HepG2 (cell line): ENCODE measurements at regions not wholly inside any gene's neighbourhood (a gene's known extent, or its start where the extent isn't known, plus 50 kb on each side); places are given as distances from the start of the nearest gene placed in this dataset.

Experiments
- ATAC-seq: fragments of 200-7000 bp; cut with Tn5 transposase; 3 replicates; pipeline ENCODE4 v1.9.1; 2020; ENCODE audit warnings: mild to moderate bottlenecking, moderate library complexity
- BruUV-seq: library from RNA; stranded (reverse); fragments of 400-500 nt; replicated peaks from 2 replicates; lab custom pipeline; 2021; lab: Mats Ljungman, UMichigan
- CTCF ChIA-PET: fragments of 300-600 bp; formaldehyde crosslinking; extraction: SDS; loops from one replicate; lab custom pipeline; 2021; ENCODE audit warnings: low total read pairs, inconsistent platforms, low intra/inter-chr PET ratio; lab: Yijun Ruan, JAX
- POLR2A ChIA-PET: fragments of 350-600 bp; sonication (Branson Sonifier 250); formaldehyde crosslinking; loops from one replicate; lab custom pipeline; 2020; ENCODE audit warnings: antibody characterized with exemption, inconsistent platforms; lab: Yijun Ruan, JAX
- DNase-seq: peaks from one replicate; pipeline ENCODE4 v3.0.0-alpha.2; 2015; ENCODE audit warnings: low spot score
- FAIRE-seq: peaks from 3 replicates; lab custom pipeline; 2011; peaks lifted over from hg19 to GRCh38; lab: Jason Lieb, UNC
- H2AFZ ChIP-seq: one replicate; pipeline ENCODE4 v1.6.1; 2011; ENCODE audit warnings: low read length, inconsistent platforms
- H3K27ac ChIP-seq: fragments of 300-600 bp; 3 replicates; pipeline ENCODE4 v1.8.0; 2011; ENCODE audit warnings: mixed run types, mild to moderate bottlenecking, mixed read lengths, low read length, inconsistent platforms; ENCODE audit not compliant: insufficient read depth; ENCODE audit errors: extremely low read length
- H3K27me3 ChIP-seq, 2 experiments: fragments of 200-600 bp in 1 of 2; 2 replicates in 1 of 2; 3 replicates in 1 of 2; pipeline versions ENCODE4 v1.6.0 to v1.8.0; 2011; ENCODE audit warnings: low read length in 2 of 2, mild to moderate bottlenecking in 2 of 2, moderate library complexity in 2 of 2, inconsistent platforms in 1 of 2; ENCODE audit not compliant: insufficient read depth in 2 of 2, control insufficient read depth in 1 of 2
- H3K36me3 ChIP-seq, 2 experiments: fragments of 200-600 bp in 1 of 2; replicated peaks in 1 of 2; 2 replicates in 1 of 2; 3 replicates in 1 of 2; pipeline versions ENCODE4 v1.5.1 to v1.8.0; 2011; ENCODE audit warnings: low read length in 2 of 2, inconsistent platforms in 1 of 2; ENCODE audit not compliant: insufficient read depth in 2 of 2, control insufficient read depth in 1 of 2
- H3K4me1 ChIP-seq: 2 replicates; pipeline ENCODE4 v1.5.1; 2012; ENCODE audit warnings: low read length, inconsistent platforms; ENCODE audit not compliant: insufficient read depth
- H3K4me2 ChIP-seq: 2 replicates; pipeline ENCODE4 v1.6.0; 2011; ENCODE audit warnings: low read depth, low read length, inconsistent platforms
- H3K4me3 ChIP-seq, 3 experiments: fragments of 200-600 bp in 1 of 3; sonication (generic), shearing (Covaris generic) in 1 of 3; replicated peaks in 1 of 3; 2 replicates each; pipeline ENCODE4 v1.5.1; 2011 to 2016; ENCODE audit warnings: low read length in 3 of 3, inconsistent platforms in 2 of 3, low read depth in 2 of 3, mild to moderate bottlenecking in 2 of 3, control low read depth in 1 of 3, mixed read lengths in 1 of 3; ENCODE audit not compliant: insufficient read depth in 1 of 3
- H3K79me2 ChIP-seq: one replicate; pipeline ENCODE4 v1.6.1; 2011; ENCODE audit warnings: low read length, inconsistent platforms; ENCODE audit not compliant: insufficient read depth
- H3K9ac ChIP-seq: 2 replicates; pipeline ENCODE4 v1.6.0; 2011; ENCODE audit warnings: mild to moderate bottlenecking, low read depth, low read length, inconsistent platforms; ENCODE audit not compliant: insufficient read depth
- H3K9me3 ChIP-seq: 2 replicates; pipeline ENCODE4 v1.5.1; 2012; ENCODE audit warnings: mild to moderate bottlenecking, low read length
- H4K20me1 ChIP-seq: 2 replicates; pipeline ENCODE4 v1.6.0; 2011; ENCODE audit warnings: inconsistent platforms, mild to moderate bottlenecking, low read length, moderate library complexity; ENCODE audit not compliant: insufficient read depth
- AKAP8 ChIP-seq: sonication (generic); formaldehyde crosslinking; IDR thresholded peaks from 2 replicates; pipeline ENCODE4 v1.5.1; 2020; ENCODE audit warnings: mild to moderate bottlenecking, missing genetic modification reagents
- AKNA ChIP-seq: sonication (generic); formaldehyde crosslinking; IDR thresholded peaks from 2 replicates; pipeline ENCODE4 v1.4.0; 2020; ENCODE audit warnings: missing genetic modification reagents, borderline replicate concordance
- CBFB ChIP-seq: sonication (generic); formaldehyde crosslinking; IDR thresholded peaks from 2 replicates; pipeline ENCODE4 v1.4.0; 2020; ENCODE audit warnings: missing genetic modification reagents
- KLF12 ChIP-seq: sonication (generic); formaldehyde crosslinking; IDR thresholded peaks from 2 replicates; pipeline ENCODE4 v1.4.0; 2020; ENCODE audit warnings: missing genetic modification reagents, borderline replicate concordance
- NR1H2 ChIP-seq: sonication (generic); formaldehyde crosslinking; IDR thresholded peaks from 2 replicates; pipeline ENCODE4 v1.8.1; 2022; ENCODE audit warnings: low read depth, missing genetic modification reagents, borderline replicate concordance
- RBFOX2 ChIP-seq: fragments of 200-400 bp; formaldehyde crosslinking; IDR thresholded peaks from 2 replicates; pipeline ENCODE4 v1.6.1; 2017; ENCODE audit warnings: low read depth, mild to moderate bottlenecking, low read length
- ZNF550 ChIP-seq: sonication (generic); formaldehyde crosslinking; IDR thresholded peaks from 2 replicates; pipeline ENCODE4 v1.4.0; 2020; ENCODE audit warnings: mild to moderate bottlenecking, missing genetic modification reagents, borderline replicate concordance
- ZNF615 ChIP-seq: sonication (generic); formaldehyde crosslinking; IDR thresholded peaks from 2 replicates; pipeline ENCODE4 v1.5.0; 2020; ENCODE audit warnings: mild to moderate bottlenecking, missing genetic modification reagents, borderline replicate concordance
- ZSCAN31 ChIP-seq: sonication (generic); formaldehyde crosslinking; IDR thresholded peaks from 2 replicates; pipeline ENCODE4 v1.5.0; 2020; ENCODE audit warnings: low read depth, mild to moderate bottlenecking, missing genetic modification reagents
- ZZZ3 ChIP-seq: sonication (generic); formaldehyde crosslinking; IDR thresholded peaks from 2 replicates; pipeline ENCODE4 v1.4.0; 2020; ENCODE audit warnings: missing genetic modification reagents, mild to moderate bottlenecking, borderline replicate concordance
- WGBS: methylation state at CpG from one replicate; pipeline ENCODE4 v1.1.6; 2017; ENCODE audit warnings: low lambda C conversion rate; 5-methylcytosine and 5-hydroxymethylcytosine counted together
- in situ Hi-C: cut with HindIII; loops from 2 replicates; pipeline ENCODE4 v1.10.0; 2017; ENCODE audit warnings: low pct_unique_long_range_greater_than_20kb; ENCODE audit not compliant: extremely low pct_ligation_motif_present
- intact Hi-C: fragments of 100-400 bp; cut with micrococcal nuclease; formaldehyde crosslinking; loops from one replicate; pipeline ENCODE4 v1.10.0; 2022; ENCODE audit not compliant: unreplicated experiment
- TF ChIP-seq, protein P1 (sequence below): IDR thresholded peaks from 2 replicates; pipeline ENCODE4 v1.6.1; 2016
- TF ChIP-seq, protein P2 (sequence below): sonication (generic); formaldehyde crosslinking; IDR thresholded peaks from 2 replicates; pipeline ENCODE4 v1.4.0; 2020; ENCODE audit warnings: missing genetic modification reagents, borderline replicate concordance
- TF ChIP-seq, protein P3 (sequence below): sonication (generic); formaldehyde crosslinking; IDR thresholded peaks from 2 replicates; pipeline ENCODE4 v1.4.0; 2020; ENCODE audit warnings: missing genetic modification reagents

DNA sequence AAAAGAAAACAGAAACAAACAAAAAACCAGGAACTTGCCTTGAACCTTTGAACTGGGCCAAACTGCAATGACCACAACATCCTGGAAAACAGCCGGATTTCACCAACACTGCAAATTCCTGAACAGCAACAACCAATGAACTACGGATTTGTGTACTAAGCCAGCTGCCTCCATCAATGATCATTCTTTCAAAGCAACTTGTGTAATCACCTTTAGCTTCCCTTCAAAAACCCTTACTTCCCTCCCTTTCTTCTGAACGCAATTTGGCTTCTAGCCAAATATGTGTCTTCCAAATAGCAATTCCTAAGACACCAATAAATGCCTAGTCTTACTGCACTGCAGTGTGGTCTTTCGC lies 98.5 kb upstream of the FAM47C start (continued):
- TF ChIP-seq RBFOX2, result no peak
- no peak for TF ChIP-seq AKNA (CRISPR knock-in tag)
- no peak for TF ChIP-seq KLF12 (CRISPR knock-in tag)
- TF ChIP-seq, protein P1, sequence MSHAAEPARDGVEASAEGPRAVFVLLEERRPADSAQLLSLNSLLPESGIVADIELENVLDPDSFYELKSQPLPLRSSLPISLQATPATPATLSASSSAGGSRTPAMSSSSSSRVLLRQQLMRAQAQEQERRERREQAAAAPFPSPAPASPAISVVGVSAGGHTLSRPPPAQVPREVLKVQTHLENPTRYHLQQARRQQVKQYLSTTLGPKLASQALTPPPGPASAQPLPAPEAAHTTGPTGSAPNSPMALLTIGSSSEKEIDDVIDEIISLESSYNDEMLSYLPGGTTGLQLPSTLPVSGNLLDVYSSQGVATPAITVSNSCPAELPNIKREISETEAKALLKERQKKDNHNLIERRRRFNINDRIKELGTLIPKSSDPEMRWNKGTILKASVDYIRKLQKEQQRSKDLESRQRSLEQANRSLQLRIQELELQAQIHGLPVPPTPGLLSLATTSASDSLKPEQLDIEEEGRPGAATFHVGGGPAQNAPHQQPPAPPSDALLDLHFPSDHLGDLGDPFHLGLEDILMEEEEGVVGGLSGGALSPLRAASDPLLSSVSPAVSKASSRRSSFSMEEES, result no peak

DNA sequence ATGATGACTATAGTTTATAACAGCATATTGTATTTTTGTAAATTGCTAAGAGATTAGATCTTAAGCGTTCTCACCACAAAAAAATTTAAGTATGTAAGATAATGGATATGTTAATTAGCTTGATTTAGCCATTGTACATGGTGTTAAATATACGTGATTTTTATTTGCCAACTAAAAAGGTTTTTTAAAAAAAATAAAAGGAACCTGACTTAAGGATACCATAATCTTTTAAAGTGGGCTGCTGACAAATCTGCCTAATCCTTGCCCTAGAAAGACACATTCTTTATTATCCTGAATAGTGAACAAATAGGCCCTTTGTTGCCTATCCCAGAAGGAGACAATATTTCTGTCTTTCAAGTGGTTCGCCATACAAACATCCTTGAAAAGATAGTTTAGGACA lies 94.6 kb upstream of the FAM47C start:
- in situ Hi-C loops, result no loop called here
- FAIRE-seq, result no peak
- no peak for TF ChIP-seq NR1H2
- no peak for TF ChIP-seq ZSCAN31 (CRISPR knock-in tag)
- TF ChIP-seq, protein P2, sequence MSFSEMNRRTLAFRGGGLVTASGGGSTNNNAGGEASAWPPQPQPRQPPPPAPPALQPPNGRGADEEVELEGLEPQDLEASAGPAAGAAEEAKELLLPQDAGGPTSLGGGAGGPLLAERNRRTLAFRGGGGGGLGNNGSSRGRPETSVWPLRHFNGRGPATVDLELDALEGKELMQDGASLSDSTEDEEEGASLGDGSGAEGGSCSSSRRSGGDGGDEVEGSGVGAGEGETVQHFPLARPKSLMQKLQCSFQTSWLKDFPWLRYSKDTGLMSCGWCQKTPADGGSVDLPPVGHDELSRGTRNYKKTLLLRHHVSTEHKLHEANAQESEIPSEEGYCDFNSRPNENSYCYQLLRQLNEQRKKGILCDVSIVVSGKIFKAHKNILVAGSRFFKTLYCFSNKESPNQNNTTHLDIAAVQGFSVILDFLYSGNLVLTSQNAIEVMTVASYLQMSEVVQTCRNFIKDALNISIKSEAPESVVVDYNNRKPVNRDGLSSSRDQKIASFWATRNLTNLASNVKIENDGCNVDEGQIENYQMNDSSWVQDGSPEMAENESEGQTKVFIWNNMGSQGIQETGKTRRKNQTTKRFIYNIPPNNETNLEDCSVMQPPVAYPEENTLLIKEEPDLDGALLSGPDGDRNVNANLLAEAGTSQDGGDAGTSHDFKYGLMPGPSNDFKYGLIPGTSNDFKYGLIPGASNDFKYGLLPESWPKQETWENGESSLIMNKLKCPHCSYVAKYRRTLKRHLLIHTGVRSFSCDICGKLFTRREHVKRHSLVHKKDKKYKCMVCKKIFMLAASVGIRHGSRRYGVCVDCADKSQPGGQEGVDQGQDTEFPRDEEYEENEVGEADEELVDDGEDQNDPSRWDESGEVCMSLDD, result no peak
- no peak for TF ChIP-seq ZZZ3
- no peak for TF ChIP-seq CBFB (CRISPR knock-in tag)
- no peak for TF ChIP-seq AKAP8 (CRISPR knock-in tag)
- TF ChIP-seq ZNF550 (CRISPR knock-in tag), result no peak
- TF ChIP-seq, protein P3, sequence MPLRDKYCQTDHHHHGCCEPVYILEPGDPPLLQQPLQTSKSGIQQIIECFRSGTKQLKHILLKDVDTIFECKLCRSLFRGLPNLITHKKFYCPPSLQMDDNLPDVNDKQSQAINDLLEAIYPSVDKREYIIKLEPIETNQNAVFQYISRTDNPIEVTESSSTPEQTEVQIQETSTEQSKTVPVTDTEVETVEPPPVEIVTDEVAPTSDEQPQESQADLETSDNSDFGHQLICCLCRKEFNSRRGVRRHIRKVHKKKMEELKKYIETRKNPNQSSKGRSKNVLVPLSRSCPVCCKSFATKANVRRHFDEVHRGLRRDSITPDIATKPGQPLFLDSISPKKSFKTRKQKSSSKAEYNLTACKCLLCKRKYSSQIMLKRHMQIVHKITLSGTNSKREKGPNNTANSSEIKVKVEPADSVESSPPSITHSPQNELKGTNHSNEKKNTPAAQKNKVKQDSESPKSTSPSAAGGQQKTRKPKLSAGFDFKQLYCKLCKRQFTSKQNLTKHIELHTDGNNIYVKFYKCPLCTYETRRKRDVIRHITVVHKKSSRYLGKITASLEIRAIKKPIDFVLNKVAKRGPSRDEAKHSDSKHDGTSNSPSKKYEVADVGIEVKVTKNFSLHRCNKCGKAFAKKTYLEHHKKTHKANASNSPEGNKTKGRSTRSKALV (CRISPR knock-in tag), result no peak
- no peak for TF ChIP-seq ZNF615 (CRISPR knock-in tag)

More for the DNA sequence above, 94.6 kb upstream of the FAM47C start:
- peaks cover 7% of the 10 kb centered on the region for H3K4me1 ChIP-seq
- no peaks in the 10 kb centered on the region for H4K20me1 ChIP-seq
- no peak overlapping the region for H3K4me2 ChIP-seq
- H2AFZ ChIP-seq, result no peak overlapping the region
- intact Hi-C loops, result no loop called here
- DNase-seq (no peak), ATAC-seq (no peak)
- H3K27me3 ChIP-seq, result no peaks in the 10 kb centered on the region
- H3K36me3 ChIP-seq, result no peaks in the 10 kb centered on the region
- no peak overlapping the region for H3K27ac ChIP-seq
- H3K9me3 ChIP-seq, result no peaks in the 10 kb centered on the region
- no peak overlapping the region for H3K9ac ChIP-seq
- H3K79me2 ChIP-seq, result no peaks in the 10 kb centered on the region
- BruUV-seq, result no TSS peak
- POLR2A ChIA-PET, result no interaction called here
- H3K4me3 ChIP-seq, result no peak overlapping the region
- CTCF ChIA-PET, result no interaction called here
- WGBS, result 28% methylated on average over 3 of the region's 3 CpGs
